Panc1 (cell line): ENCODE measurements at regions not wholly inside any gene's neighbourhood (a gene's known extent, or its start where the extent isn't known, plus 50 kb on each side); places are given as distances from the start of the nearest gene placed in this dataset.

Source experiments
- POLR2AphosphoS5 ChIP-seq: IDR thresholded peaks from 2 replicates; pipeline ENCODE4 v1.6.1; 2012; ENCODE audit warnings: mild to moderate bottlenecking, low read depth, low read length, moderate library complexity
- TF ChIP-seq, protein P1 (sequence below): fragments of 450-650 bp; IDR thresholded peaks from 2 replicates; pipeline ENCODE4 v1.5.1; 2017; ENCODE audit warnings: mild to moderate bottlenecking

DNA sequence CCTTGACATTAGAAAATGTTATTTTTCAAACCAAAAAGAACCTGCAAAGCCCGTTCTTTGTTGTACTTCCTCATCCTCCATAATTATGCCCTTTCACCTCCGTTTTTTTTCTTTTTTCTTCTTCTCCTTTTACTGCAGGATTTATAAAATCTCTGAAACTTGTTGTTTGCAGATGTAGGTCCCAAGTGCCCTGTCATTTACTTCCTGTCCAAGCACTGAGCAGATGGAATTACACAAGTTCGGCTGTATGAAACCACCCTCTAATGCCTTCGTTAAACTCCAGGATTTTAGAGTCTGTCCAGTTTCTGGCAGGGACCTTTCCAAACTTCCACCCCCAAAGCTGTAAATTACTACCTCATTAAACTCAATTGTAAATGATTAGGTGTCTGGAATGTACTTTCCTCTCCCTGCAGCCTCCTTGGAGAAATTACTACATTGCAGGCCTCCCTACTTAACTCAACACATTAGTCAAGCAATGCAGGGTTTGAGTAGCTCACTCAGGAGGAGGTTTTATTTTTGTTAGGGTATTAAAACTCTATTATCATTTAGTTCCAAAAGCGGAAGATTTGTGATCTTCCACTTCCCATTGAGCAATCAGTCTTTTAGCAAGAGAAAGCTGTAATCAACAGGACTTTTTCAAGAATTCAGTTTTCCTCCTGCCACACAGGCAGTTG, 125.6 kb upstream of the LPAR1 start:
- TF ChIP-seq, protein P1, sequence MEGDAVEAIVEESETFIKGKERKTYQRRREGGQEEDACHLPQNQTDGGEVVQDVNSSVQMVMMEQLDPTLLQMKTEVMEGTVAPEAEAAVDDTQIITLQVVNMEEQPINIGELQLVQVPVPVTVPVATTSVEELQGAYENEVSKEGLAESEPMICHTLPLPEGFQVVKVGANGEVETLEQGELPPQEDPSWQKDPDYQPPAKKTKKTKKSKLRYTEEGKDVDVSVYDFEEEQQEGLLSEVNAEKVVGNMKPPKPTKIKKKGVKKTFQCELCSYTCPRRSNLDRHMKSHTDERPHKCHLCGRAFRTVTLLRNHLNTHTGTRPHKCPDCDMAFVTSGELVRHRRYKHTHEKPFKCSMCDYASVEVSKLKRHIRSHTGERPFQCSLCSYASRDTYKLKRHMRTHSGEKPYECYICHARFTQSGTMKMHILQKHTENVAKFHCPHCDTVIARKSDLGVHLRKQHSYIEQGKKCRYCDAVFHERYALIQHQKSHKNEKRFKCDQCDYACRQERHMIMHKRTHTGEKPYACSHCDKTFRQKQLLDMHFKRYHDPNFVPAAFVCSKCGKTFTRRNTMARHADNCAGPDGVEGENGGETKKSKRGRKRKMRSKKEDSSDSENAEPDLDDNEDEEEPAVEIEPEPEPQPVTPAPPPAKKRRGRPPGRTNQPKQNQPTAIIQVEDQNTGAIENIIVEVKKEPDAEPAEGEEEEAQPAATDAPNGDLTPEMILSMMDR: no peak
- no peak for TF ChIP-seq POLR2AphosphoS5
